Trophoblast cell (in vitro differentiated cells and primary cell): ENCODE measurements at regions not wholly inside any gene's neighbourhood (a gene's known extent, or its start where the extent isn't known, plus 50 kb on each side); places are given as distances from the start of the nearest gene placed in this dataset.
A peak's percentile ranks its signal among the peaks of the same experiment; 100 is the strongest.

Source experiments
- DNase-seq, 2 donors: peaks; one replicate each; pipeline ENCODE4 v3.0.0-alpha.2; 2016
- H2AFZ ChIP-seq: 2 replicates; pipeline ENCODE4 v1.6.1; 2013; ENCODE audit warnings: low read length, moderate library complexity, mild to moderate bottlenecking; ENCODE audit not compliant: insufficient read depth, poor library complexity
- H2AK5ac ChIP-seq: 2 replicates; pipeline ENCODE4 v1.6.1; 2013; ENCODE audit warnings: mild to moderate bottlenecking, low read length
- H2BK120ac ChIP-seq: 2 replicates; pipeline ENCODE4 v1.6.1; 2013; ENCODE audit warnings: low read length, mild to moderate bottlenecking, moderate library complexity; ENCODE audit not compliant: insufficient read depth, poor library complexity
- H2BK12ac ChIP-seq: 2 replicates; pipeline ENCODE4 v1.6.1; 2013; ENCODE audit warnings: mild to moderate bottlenecking, low read length, moderate library complexity
- H2BK5ac ChIP-seq: 2 replicates; pipeline ENCODE4 v1.6.1; 2013; ENCODE audit warnings: low read length, low read depth, moderate library complexity, mild to moderate bottlenecking; ENCODE audit not compliant: poor library complexity
- H3K14ac ChIP-seq: 2 replicates; pipeline ENCODE4 v1.6.1; 2013; ENCODE audit warnings: mild to moderate bottlenecking, low read length
- H3K18ac ChIP-seq: 2 replicates; pipeline ENCODE4 v1.6.1; 2013; ENCODE audit warnings: mild to moderate bottlenecking, low read length
- H3K23ac ChIP-seq: 2 replicates; pipeline ENCODE4 v1.6.1; 2013; ENCODE audit warnings: low read length
- H3K27ac ChIP-seq: 2 replicates; pipeline ENCODE4 v1.5.1; 2013; ENCODE audit warnings: low read depth, mild to moderate bottlenecking, inconsistent platforms, low read length, moderate library complexity
- H3K27me3 ChIP-seq: 2 replicates; pipeline ENCODE4 v1.6.1; 2013; ENCODE audit warnings: inconsistent platforms, mild to moderate bottlenecking, low read length, moderate library complexity; ENCODE audit not compliant: insufficient read depth
- H3K36me3 ChIP-seq, 2 experiments: 1 replicate in 1 of 2; 2 replicates in 1 of 2; pipeline ENCODE4 v1.6.1; 2013; ENCODE audit warnings: low read length in 2 of 2, mild to moderate bottlenecking in 2 of 2, moderate library complexity in 1 of 2; ENCODE audit not compliant: insufficient read depth in 2 of 2, control insufficient read depth in 1 of 2
- H3K4ac ChIP-seq: 2 replicates; pipeline ENCODE4 v1.6.1; 2013; ENCODE audit warnings: low read depth, mild to moderate bottlenecking, low read length, moderate library complexity
- H3K4me1 ChIP-seq, 2 experiments: 1 replicate in 1 of 2; 2 replicates in 1 of 2; pipeline ENCODE4 v1.6.1; 2013; ENCODE audit warnings: low read length in 2 of 2, mild to moderate bottlenecking in 2 of 2, moderate library complexity in 1 of 2; ENCODE audit not compliant: insufficient read depth in 2 of 2, control insufficient read depth in 1 of 2
- H3K4me2 ChIP-seq: 2 replicates; pipeline ENCODE4 v1.6.1; 2013; ENCODE audit warnings: inconsistent platforms, mild to moderate bottlenecking, low read length, moderate library complexity
- H3K4me3 ChIP-seq: 2 replicates; pipeline ENCODE4 v1.5.1; 2013; ENCODE audit warnings: mild to moderate bottlenecking, low read depth, low read length, inconsistent platforms
- H3K79me1 ChIP-seq: one replicate; pipeline ENCODE4 v1.6.1; 2013; ENCODE audit warnings: low read length
- H3K79me2 ChIP-seq: 2 replicates; pipeline ENCODE4 v1.6.1; 2013; ENCODE audit warnings: low read length, mild to moderate bottlenecking; ENCODE audit not compliant: control insufficient read depth, insufficient read depth, poor library complexity
- H3K9ac ChIP-seq: 2 replicates; pipeline ENCODE4 v1.6.1; 2013; ENCODE audit warnings: mild to moderate bottlenecking, low read length
- H3K9me3 ChIP-seq: 2 replicates; pipeline ENCODE4 v1.6.1; 2013; ENCODE audit warnings: low read depth, mild to moderate bottlenecking, control low read depth, inconsistent platforms, low read length; ENCODE audit not compliant: insufficient read depth
- H4K12ac ChIP-seq: 2 replicates; pipeline ENCODE4 v1.6.1; 2013; ENCODE audit warnings: low read depth, mild to moderate bottlenecking, low read length, moderate library complexity
- H4K8ac ChIP-seq: 2 replicates; pipeline ENCODE4 v1.6.1; 2013; ENCODE audit warnings: low read depth, mild to moderate bottlenecking, low read length, moderate library complexity
- H4K91ac ChIP-seq: one replicate; pipeline ENCODE4 v1.6.1; 2013; ENCODE audit warnings: low read depth, mild to moderate bottlenecking, low read length, moderate library complexity
- WGBS: extraction: QIAGEN DNeasy Blood & Tissue Kit; methylation state at CpG from one replicate; pipeline ENCODE4 v1.1.7; 2013; ENCODE audit warnings: missing lambda C conversion rate; ENCODE audit not compliant: insufficient read length, insufficient coverage; ENCODE audit errors: extremely low coverage; 5-methylcytosine and 5-hydroxymethylcytosine counted together

DNA sequence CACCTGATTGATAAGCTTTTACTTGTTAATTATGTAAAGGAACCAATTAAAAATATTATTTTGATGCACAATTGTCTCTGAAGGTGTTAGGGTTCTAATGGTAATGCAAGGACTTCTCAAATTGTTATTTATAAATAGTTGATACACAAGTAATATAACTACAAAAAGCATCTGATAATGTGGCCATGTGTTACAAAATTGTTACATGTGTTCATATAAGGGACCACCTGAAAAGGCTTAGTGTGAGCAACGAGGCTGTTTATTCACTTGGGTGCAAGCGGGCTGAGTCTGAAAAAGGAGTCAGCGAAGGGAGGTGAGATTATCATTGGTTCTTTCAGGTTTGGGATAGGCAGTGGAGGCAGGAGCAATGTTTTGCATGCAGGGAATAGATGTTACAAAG is 421.9 kb upstream of the CADM2 start:
- Histone ChIP-seq H3K27me3 (no peaks in the 10 kb centered on the region), H4K91ac (no peak overlapping the region), H2AK5ac (no peak overlapping the region), H3K79me2 (no peaks in the 10 kb centered on the region), H2AFZ (no peak overlapping the region), H3K4me1 (no peaks in the 10 kb centered on the region), H3K18ac (no peak overlapping the region), H4K12ac (no peak overlapping the region), H3K4me2 (no peak overlapping the region), H3K9me3 (peaks cover 1% of the 10 kb centered on the region), H3K4ac (no peak overlapping the region), H3K14ac (no peak overlapping the region), H3K27ac (no peak overlapping the region), H2BK12ac (no peak overlapping the region), H2BK120ac (no peak overlapping the region), H3K9ac (no peak overlapping the region), H3K4me3 (no peak overlapping the region), H2BK5ac (no peak overlapping the region), H3K23ac (no peak overlapping the region), H4K8ac (no peak overlapping the region), H3K79me1 (no peaks in the 10 kb centered on the region), H3K36me3 (no peaks in the 10 kb centered on the region)
- no peak for DNase-seq
- WGBS, result no CpG with 5 or more reads among the region's 3 CpGs

DNA sequence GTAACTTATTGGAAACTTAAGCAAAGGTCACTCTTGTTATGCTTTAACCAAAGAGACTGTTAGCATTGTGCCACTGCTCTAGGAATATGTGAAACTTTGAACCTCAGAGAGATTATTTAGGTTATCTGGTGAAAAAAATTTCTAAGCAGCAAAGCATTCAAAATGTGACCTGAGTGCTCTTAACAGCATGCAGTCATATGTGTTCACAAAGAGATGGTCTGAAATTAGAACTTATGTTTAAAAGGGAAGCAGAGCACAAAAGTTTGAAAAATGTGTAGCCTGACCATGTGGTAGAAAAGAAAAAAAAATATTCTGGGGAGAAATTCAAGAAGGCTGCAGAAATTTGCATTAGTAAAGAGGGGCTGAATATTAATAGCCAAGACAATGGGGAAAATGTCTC is 420.2 kb upstream of the CADM2 start:
- Histone ChIP-seq H3K4me3 (no peak overlapping the region), H3K27me3 (no peaks in the 10 kb centered on the region), H3K4me2 (no peak overlapping the region), H2AK5ac (no peak overlapping the region), H3K79me1 (no peaks in the 10 kb centered on the region), H4K91ac (no peak overlapping the region), H3K36me3 (no peaks in the 10 kb centered on the region), H3K4ac (no peak overlapping the region), H4K8ac (no peak overlapping the region), H3K14ac (no peak overlapping the region), H3K9ac (no peak overlapping the region), H2AFZ (no peak overlapping the region), H2BK120ac (no peak overlapping the region), H3K27ac (no peak overlapping the region), H2BK12ac (no peak overlapping the region), H4K12ac (no peak overlapping the region), H3K23ac (no peak overlapping the region), H3K79me2 (no peaks in the 10 kb centered on the region), H3K4me1 (no peaks in the 10 kb centered on the region), H3K9me3 (no peaks in the 10 kb centered on the region), H2BK5ac (no peak overlapping the region), H3K18ac (no peak overlapping the region)
- DNase-seq, result no peak

DNA sequence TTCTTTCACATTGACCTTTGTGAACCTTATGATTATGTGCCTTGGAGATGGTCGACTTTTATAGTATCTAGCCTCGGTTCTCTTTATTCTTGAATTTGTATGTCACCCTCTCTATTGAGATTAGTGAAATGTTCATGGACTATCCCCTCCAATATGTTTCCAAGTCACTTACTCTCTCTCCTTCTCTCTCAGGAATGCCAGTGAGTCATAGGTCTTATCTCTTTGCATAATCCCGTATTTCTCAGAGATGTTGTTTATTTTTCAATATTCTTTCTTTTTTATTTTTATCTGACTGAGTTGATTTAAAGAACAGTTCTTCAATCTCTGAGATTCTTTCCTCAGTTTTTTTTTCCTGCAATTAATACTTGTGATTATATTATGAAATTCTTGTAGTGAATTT is 411.6 kb upstream of the CADM2 start:
- Histone ChIP-seq H2BK120ac (no peak overlapping the region), H3K79me1 (no peaks in the 10 kb centered on the region), H3K18ac (no peak overlapping the region), H4K91ac (no peak overlapping the region), H3K4me2 (no peak overlapping the region), H3K27me3 (no peaks in the 10 kb centered on the region), H3K4me3 (no peak overlapping the region), H3K9me3 (peaks cover 3% of the 10 kb centered on the region), H2AFZ (no peak overlapping the region), H4K12ac (no peak overlapping the region), H3K14ac (no peak overlapping the region), H3K79me2 (no peaks in the 10 kb centered on the region), H3K23ac (no peak overlapping the region), H3K4me1 (peaks cover 3 to 5% of the 10 kb centered on the region in 2 experiments), H3K9ac (no peak overlapping the region), H2AK5ac (no peak overlapping the region), H3K27ac (no peak overlapping the region), H3K4ac (no peak overlapping the region), H3K36me3 (no peaks in the 10 kb centered on the region), H4K8ac (no peak overlapping the region), H2BK12ac (no peak overlapping the region), H2BK5ac (no peak overlapping the region)
- no CpG with 5 or more reads among the region's 3 CpGs for WGBS
- DNase-seq, result peak in 1 of 2 donors; percentile 5

GRCh38 chr3:84547971-84548970 is 410.5 kb upstream of the CADM2 start:
- no peak overlapping the region for H3K9ac ChIP-seq
- H3K4me2 ChIP-seq, result no peak overlapping the region
- H4K12ac ChIP-seq, result no peak overlapping the region
- DNase-seq, result peak in 1 of 2 donors; percentile 44
- no peak overlapping the region for H2BK120ac ChIP-seq
- no peaks in the 10 kb centered on the region for H3K79me1 ChIP-seq
- H3K4ac ChIP-seq, result no peak overlapping the region
- H3K79me2 ChIP-seq, result no peaks in the 10 kb centered on the region
- no peak overlapping the region for H3K14ac ChIP-seq
- H2AK5ac ChIP-seq, result no peak overlapping the region
- H3K9me3 ChIP-seq, result peaks cover 3% of the 10 kb centered on the region
- no peak overlapping the region for H3K23ac ChIP-seq
- H3K27ac ChIP-seq, result no peak overlapping the region
- H3K36me3 ChIP-seq, result no peaks in the 10 kb centered on the region
- no peak overlapping the region for H4K8ac ChIP-seq
- no peak overlapping the region for H2BK5ac ChIP-seq
- no peak overlapping the region for H2BK12ac ChIP-seq
- WGBS, result no CpG with 5 or more reads among the region's 23 CpGs
- peak overlapping the region; percentile 35 for H2AFZ ChIP-seq
- H3K18ac ChIP-seq, result no peak overlapping the region
- no peak overlapping the region for H3K4me3 ChIP-seq
- H4K91ac ChIP-seq, result no peak overlapping the region
- peaks cover 3 to 5% of the 10 kb centered on the region in 2 experiments for H3K4me1 ChIP-seq
- no peaks in the 10 kb centered on the region for H3K27me3 ChIP-seq
